ENCODE measurements at regions not wholly inside any gene's neighbourhood (a gene's known extent, or its start where the extent isn't known, plus 50 kb on each side); places are given as distances from the start of the nearest gene placed in this dataset.

DNA sequence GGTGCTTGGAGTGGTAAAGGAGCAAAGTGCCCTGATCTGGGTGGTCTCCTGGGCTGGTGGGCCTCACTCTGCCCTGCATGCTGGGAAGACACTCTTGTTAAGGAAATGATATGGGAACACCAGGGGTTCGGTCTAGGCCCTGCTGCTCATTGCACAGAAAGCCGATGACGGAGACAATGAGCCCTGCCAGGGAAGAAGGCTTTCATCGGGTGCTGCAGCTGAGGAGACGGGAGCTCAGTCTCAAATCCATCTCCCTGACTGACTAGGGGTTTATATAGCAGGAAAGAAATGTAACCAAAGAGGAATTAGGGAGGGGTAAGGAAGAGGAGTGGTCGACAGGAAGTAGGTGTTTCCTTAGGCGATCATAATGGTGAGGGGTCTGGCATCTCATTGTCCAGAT is 253.4 kb downstream of the TEX29 start:
- ChIA-PET CTCF (no interaction called here), POLR2A (no interaction called here)
- ATAC-seq: no peak
- DNase-seq (ENCODE audit: low spot score): no peak
- Mint-ChIP-seq H3K36me3 (peaks cover 32% of the 10 kb centered on the region), H3K9me3 (peaks cover 56% of the 10 kb centered on the region), H3K4me1 (no peaks in the 10 kb centered on the region), H3K27ac (no peak overlapping the region), H3K4me3 (no peak overlapping the region), H3K27me3 (ENCODE audit: low read depth) (peaks cover 19% of the 10 kb centered on the region)
- TF ChIP-seq, protein P1, sequence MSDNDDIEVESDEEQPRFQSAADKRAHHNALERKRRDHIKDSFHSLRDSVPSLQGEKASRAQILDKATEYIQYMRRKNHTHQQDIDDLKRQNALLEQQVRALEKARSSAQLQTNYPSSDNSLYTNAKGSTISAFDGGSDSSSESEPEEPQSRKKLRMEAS (CRISPR knock-in tag; IDR thresholded peaks at IDR 0.05): no peak
- TF ChIP-seq GTF2I (CRISPR knock-in tag; conservative IDR thresholded peaks at IDR 0.05): no peak

DNA sequence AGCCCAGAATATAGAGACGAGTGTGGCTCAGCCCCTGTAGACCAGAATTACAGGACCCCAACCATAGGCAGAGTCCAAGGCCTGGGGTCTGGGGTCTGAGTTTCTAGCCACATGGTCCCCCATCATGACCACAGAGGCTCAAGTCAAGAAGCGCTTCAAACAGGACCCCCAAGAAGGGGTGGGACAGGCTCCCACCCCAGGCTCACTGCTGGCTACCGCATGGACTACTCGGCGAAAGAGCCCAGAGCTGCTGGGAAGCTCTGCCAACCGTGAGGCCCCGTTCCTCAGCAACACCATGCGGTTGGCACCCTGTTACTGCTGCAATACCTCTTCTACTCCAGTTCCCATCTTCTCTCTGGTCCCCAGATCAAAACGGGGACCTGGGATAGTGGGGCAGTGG is 254.8 kb downstream of the TEX29 start:
- ChIA-PET CTCF (no interaction called here), POLR2A (no interaction called here)
- Mint-ChIP-seq H3K27ac (no peak overlapping the region), H3K27me3 (ENCODE audit: low read depth) (peaks cover 21% of the 10 kb centered on the region), H3K4me1 (no peaks in the 10 kb centered on the region), H3K36me3 (peaks cover 33% of the 10 kb centered on the region), H3K4me3 (no peak overlapping the region), H3K9me3 (peaks cover 52% of the 10 kb centered on the region)
- no peak for TF ChIP-seq NR3C1 (CRISPR knock-in tag; conservative IDR thresholded peaks at IDR 0.05; ENCODE audit: low read depth)
- TF ChIP-seq, protein P2, sequence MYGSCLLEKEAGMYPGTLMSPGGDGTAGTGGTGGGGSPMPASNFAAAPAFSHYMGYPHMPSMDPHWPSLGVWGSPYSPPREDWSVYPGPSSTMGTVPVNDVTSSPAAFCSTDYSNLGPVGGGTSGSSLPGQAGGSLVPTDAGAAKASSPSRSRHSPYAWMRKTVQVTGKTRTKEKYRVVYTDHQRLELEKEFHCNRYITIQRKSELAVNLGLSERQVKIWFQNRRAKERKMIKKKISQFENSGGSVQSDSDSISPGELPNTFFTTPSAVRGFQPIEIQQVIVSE (CRISPR knock-in tag; IDR thresholded peaks at IDR 0.05; ENCODE audit: borderline replicate concordance): no peak
- no peak for TF ChIP-seq SP1 (CRISPR knock-in tag; conservative IDR thresholded peaks at IDR 0.05)
- TF ChIP-seq, protein P3, sequence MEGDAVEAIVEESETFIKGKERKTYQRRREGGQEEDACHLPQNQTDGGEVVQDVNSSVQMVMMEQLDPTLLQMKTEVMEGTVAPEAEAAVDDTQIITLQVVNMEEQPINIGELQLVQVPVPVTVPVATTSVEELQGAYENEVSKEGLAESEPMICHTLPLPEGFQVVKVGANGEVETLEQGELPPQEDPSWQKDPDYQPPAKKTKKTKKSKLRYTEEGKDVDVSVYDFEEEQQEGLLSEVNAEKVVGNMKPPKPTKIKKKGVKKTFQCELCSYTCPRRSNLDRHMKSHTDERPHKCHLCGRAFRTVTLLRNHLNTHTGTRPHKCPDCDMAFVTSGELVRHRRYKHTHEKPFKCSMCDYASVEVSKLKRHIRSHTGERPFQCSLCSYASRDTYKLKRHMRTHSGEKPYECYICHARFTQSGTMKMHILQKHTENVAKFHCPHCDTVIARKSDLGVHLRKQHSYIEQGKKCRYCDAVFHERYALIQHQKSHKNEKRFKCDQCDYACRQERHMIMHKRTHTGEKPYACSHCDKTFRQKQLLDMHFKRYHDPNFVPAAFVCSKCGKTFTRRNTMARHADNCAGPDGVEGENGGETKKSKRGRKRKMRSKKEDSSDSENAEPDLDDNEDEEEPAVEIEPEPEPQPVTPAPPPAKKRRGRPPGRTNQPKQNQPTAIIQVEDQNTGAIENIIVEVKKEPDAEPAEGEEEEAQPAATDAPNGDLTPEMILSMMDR (IDR thresholded peaks at IDR 0.05): no peak
- no peak for TF ChIP-seq CREM (CRISPR knock-in tag; IDR thresholded peaks at IDR 0.05)
- TF ChIP-seq ZNF138 (CRISPR knock-in tag; conservative IDR thresholded peaks at IDR 0.05): no peak
- TF ChIP-seq ZBTB21 (CRISPR knock-in tag; IDR thresholded peaks at IDR 0.05; ENCODE audit: borderline replicate concordance): no peak
- no peak for TF ChIP-seq JUN (CRISPR knock-in tag; IDR thresholded peaks at IDR 0.05)
- TF ChIP-seq, protein P4, sequence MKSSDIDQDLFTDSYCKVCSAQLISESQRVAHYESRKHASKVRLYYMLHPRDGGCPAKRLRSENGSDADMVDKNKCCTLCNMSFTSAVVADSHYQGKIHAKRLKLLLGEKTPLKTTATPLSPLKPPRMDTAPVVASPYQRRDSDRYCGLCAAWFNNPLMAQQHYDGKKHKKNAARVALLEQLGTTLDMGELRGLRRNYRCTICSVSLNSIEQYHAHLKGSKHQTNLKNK (CRISPR knock-in tag; IDR thresholded peaks at IDR 0.05): no peak
- no peak for TF ChIP-seq GRHL2 (CRISPR knock-in tag; IDR thresholded peaks at IDR 0.05; ENCODE audit: insufficient replicate concordance, severe bottlenecking)
- TF ChIP-seq, protein P5, sequence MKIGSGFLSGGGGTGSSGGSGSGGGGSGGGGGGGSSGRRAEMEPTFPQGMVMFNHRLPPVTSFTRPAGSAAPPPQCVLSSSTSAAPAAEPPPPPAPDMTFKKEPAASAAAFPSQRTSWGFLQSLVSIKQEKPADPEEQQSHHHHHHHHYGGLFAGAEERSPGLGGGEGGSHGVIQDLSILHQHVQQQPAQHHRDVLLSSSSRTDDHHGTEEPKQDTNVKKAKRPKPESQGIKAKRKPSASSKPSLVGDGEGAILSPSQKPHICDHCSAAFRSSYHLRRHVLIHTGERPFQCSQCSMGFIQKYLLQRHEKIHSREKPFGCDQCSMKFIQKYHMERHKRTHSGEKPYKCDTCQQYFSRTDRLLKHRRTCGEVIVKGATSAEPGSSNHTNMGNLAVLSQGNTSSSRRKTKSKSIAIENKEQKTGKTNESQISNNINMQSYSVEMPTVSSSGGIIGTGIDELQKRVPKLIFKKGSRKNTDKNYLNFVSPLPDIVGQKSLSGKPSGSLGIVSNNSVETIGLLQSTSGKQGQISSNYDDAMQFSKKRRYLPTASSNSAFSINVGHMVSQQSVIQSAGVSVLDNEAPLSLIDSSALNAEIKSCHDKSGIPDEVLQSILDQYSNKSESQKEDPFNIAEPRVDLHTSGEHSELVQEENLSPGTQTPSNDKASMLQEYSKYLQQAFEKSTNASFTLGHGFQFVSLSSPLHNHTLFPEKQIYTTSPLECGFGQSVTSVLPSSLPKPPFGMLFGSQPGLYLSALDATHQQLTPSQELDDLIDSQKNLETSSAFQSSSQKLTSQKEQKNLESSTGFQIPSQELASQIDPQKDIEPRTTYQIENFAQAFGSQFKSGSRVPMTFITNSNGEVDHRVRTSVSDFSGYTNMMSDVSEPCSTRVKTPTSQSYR (CRISPR knock-in tag; IDR thresholded peaks at IDR 0.05): no peak
- TF ChIP-seq ATF1 (CRISPR knock-in tag; IDR thresholded peaks at IDR 0.05): no peak
- DNase-seq (ENCODE audit: low spot score) (no peak), ATAC-seq (no peak)

DNA sequence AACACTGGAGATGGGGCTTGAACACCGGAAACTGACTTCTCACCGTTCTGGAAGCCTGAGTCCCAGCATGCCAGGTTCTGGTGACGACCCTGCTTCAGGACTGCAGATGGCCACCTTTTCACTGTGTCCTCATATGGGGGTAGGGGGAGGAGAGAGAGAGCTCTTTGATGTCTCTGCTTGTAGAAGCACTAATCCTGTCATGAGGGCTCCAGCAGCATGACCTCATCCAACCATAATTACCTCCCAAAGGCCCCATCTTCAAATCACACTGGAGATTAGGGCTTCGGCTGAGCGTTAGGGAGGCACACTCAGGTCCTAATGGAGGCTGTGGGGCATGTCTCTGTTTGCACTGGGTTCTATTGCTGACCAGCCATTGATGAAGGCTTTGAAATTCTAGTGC is 255.3 kb downstream of the TEX29 start:
- POLR2A ChIA-PET: no interaction called here
- H3K4me3 Mint-ChIP-seq: no peak overlapping the region
- H3K27ac Mint-ChIP-seq: no peak overlapping the region
- TF ChIP-seq ZNF396 (CRISPR knock-in tag; IDR thresholded peaks at IDR 0.05; ENCODE audit: borderline replicate concordance) (no peak), TEAD1 (CRISPR knock-in tag; IDR thresholded peaks at IDR 0.05) (no peak), ELF4 (CRISPR knock-in tag; IDR thresholded peaks at IDR 0.05; ENCODE audit: low read depth) (no peak), ATF1 (CRISPR knock-in tag; IDR thresholded peaks at IDR 0.05) (no peak), TEAD4 (CRISPR knock-in tag; IDR thresholded peaks at IDR 0.05) (no peak), JAZF1 (CRISPR knock-in tag; IDR thresholded peaks at IDR 0.05) (no peak), GRHL2 (CRISPR knock-in tag; IDR thresholded peaks at IDR 0.05; ENCODE audit: insufficient replicate concordance, severe bottlenecking) (no peak)
- TF ChIP-seq, protein P6, sequence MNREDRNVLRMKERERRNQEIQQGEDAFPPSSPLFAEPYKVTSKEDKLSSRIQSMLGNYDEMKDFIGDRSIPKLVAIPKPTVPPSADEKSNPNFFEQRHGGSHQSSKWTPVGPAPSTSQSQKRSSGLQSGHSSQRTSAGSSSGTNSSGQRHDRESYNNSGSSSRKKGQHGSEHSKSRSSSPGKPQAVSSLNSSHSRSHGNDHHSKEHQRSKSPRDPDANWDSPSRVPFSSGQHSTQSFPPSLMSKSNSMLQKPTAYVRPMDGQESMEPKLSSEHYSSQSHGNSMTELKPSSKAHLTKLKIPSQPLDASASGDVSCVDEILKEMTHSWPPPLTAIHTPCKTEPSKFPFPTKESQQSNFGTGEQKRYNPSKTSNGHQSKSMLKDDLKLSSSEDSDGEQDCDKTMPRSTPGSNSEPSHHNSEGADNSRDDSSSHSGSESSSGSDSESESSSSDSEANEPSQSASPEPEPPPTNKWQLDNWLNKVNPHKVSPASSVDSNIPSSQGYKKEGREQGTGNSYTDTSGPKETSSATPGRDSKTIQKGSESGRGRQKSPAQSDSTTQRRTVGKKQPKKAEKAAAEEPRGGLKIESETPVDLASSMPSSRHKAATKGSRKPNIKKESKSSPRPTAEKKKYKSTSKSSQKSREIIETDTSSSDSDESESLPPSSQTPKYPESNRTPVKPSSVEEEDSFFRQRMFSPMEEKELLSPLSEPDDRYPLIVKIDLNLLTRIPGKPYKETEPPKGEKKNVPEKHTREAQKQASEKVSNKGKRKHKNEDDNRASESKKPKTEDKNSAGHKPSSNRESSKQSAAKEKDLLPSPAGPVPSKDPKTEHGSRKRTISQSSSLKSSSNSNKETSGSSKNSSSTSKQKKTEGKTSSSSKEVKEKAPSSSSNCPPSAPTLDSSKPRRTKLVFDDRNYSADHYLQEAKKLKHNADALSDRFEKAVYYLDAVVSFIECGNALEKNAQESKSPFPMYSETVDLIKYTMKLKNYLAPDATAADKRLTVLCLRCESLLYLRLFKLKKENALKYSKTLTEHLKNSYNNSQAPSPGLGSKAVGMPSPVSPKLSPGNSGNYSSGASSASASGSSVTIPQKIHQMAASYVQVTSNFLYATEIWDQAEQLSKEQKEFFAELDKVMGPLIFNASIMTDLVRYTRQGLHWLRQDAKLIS (CRISPR knock-in tag; IDR thresholded peaks at IDR 0.05; ENCODE audit: borderline replicate concordance): no peak
- TF ChIP-seq, protein P7, sequence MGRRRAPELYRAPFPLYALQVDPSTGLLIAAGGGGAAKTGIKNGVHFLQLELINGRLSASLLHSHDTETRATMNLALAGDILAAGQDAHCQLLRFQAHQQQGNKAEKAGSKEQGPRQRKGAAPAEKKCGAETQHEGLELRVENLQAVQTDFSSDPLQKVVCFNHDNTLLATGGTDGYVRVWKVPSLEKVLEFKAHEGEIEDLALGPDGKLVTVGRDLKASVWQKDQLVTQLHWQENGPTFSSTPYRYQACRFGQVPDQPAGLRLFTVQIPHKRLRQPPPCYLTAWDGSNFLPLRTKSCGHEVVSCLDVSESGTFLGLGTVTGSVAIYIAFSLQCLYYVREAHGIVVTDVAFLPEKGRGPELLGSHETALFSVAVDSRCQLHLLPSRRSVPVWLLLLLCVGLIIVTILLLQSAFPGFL (CRISPR knock-in tag; IDR thresholded peaks at IDR 0.05; ENCODE audit: borderline replicate concordance): no peak

More for the DNA sequence above, 255.3 kb downstream of the TEX29 start:
- Mint-ChIP-seq H3K9me3 (peaks cover 52% of the 10 kb centered on the region), H3K27me3 (ENCODE audit: low read depth) (peaks cover 21% of the 10 kb centered on the region), H3K36me3 (peaks cover 33% of the 10 kb centered on the region), H3K4me1 (no peaks in the 10 kb centered on the region)
- DNase-seq (ENCODE audit: low spot score) (no peak), ATAC-seq (no peak)
- CTCF ChIA-PET: no interaction called here

All from WTC11 (cell line).